GM12878 (cell line): ENCODE measurements at regions not wholly inside any gene's neighbourhood (a gene's known extent, or its start where the extent isn't known, plus 50 kb on each side); places are given as distances from the start of the nearest gene placed in this dataset.

Experiments used
- ATAC-seq: fragments of 200-7000 bp; cut with Tn5 transposase; 3 replicates; pipeline ENCODE4 v1.9.1; 2020; ENCODE audit warnings: mild to moderate bottlenecking, moderate library complexity
- BruUV-seq: library from RNA; stranded (reverse); fragments of 400-500 nt; replicated peaks from 2 replicates; lab custom pipeline; 2021; lab: Mats Ljungman, UMichigan
- CTCF ChIA-PET: fragments of 300-600 bp; sonication (Branson Sonifier 250); formaldehyde crosslinking; extraction: SDS; loops from one replicate; lab custom pipeline; 2021; ENCODE audit warnings: inconsistent platforms; lab: Yijun Ruan, JAX
- POLR2A ChIA-PET: fragments of 350-600 bp; formaldehyde crosslinking; extraction: SDS; loops from one replicate; lab custom pipeline; 2021; ENCODE audit warnings: inconsistent platforms; lab: Charles Lee
- RAD21 ChIA-PET: fragments of 300-600 bp; sonication (Branson Sonifier 250); formaldehyde crosslinking; loops from one replicate; lab custom pipeline; 2023; ENCODE audit warnings: antibody characterized with exemption; ENCODE audit not compliant: unreplicated experiment; lab: Charles Lee
- SMC1A ChIA-PET: fragments of 300-600 bp; sonication (Branson Sonifier 250); formaldehyde crosslinking; loops from one replicate; lab custom pipeline; 2023; ENCODE audit not compliant: unreplicated experiment, uncharacterized antibody; lab: Charles Lee
- DNase-seq: peaks from one replicate; pipeline ENCODE4 v3.0.0-alpha.2; 2011; ENCODE audit warnings: low read depth, low spot score
- FAIRE-seq: peaks from 3 replicates; lab custom pipeline; 2011; peaks lifted over from hg19 to GRCh38; lab: Jason Lieb, UNC
- H2AFZ ChIP-seq: 2 replicates; pipeline ENCODE4 v1.6.0; 2011; ENCODE audit warnings: low read depth, low read length, control low read depth; ENCODE audit not compliant: control insufficient read depth
- H3K27ac ChIP-seq: 2 replicates; pipeline ENCODE4 v1.5.1; 2011; ENCODE audit warnings: control low read depth; ENCODE audit not compliant: control insufficient read depth, insufficient read depth
- H3K27me3 ChIP-seq, 2 experiments: replicated peaks in 1 of 2; 2 replicates each; pipeline versions ENCODE4 v1.6.0 to v1.6.1; 2011; ENCODE audit warnings: low read length in 1 of 2; ENCODE audit not compliant: control insufficient read depth in 2 of 2, insufficient read depth in 2 of 2
- H3K36me3 ChIP-seq, 2 experiments: 2 replicates each; pipeline ENCODE4 v1.5.1; 2011; ENCODE audit warnings: low read length in 1 of 2; ENCODE audit not compliant: control insufficient read depth in 2 of 2, insufficient read depth in 2 of 2
- H3K4me1 ChIP-seq: 2 replicates; pipeline ENCODE4 v1.6.1; 2011; ENCODE audit warnings: mild to moderate bottlenecking, low read length, moderate library complexity, mixed read lengths; ENCODE audit not compliant: control insufficient read depth, insufficient read depth
- H3K4me2 ChIP-seq: 2 replicates; pipeline ENCODE4 v1.6.0; 2011; ENCODE audit warnings: control low read depth; ENCODE audit not compliant: control insufficient read depth, insufficient read depth
- H3K4me3 ChIP-seq: fragments of 200-600 bp; sonication (generic); 2 replicates; pipeline ENCODE4 v1.5.1; 2016
- H3K79me2 ChIP-seq: 2 replicates; pipeline ENCODE4 v1.6.0; 2011; ENCODE audit warnings: low read length; ENCODE audit not compliant: control insufficient read depth, insufficient read depth
- H3K9ac ChIP-seq: 2 replicates; pipeline ENCODE4 v1.8.0; 2011; ENCODE audit warnings: low read length, control low read depth, mixed read lengths; ENCODE audit not compliant: control insufficient read depth, insufficient read depth
- H3K9me3 ChIP-seq: replicated peaks from 3 replicates; pipeline ENCODE4 v1.5.1; 2011; ENCODE audit warnings: mild to moderate bottlenecking, low read length; ENCODE audit not compliant: control insufficient read depth, insufficient read depth
- H4K20me1 ChIP-seq: 2 replicates; pipeline ENCODE4 v1.6.0; 2011; ENCODE audit not compliant: control insufficient read depth, insufficient read depth
- CBFB ChIP-seq: IDR thresholded peaks from 2 replicates; pipeline ENCODE4 v1.6.1; 2016; ENCODE audit warnings: antibody characterized with exemption, low read depth
- MYB ChIP-seq: fragments of 150-350 bp; IDR thresholded peaks from 2 replicates; pipeline ENCODE4 v1.6.1; 2014; ENCODE audit warnings: mild to moderate bottlenecking, low read depth, low read length, borderline replicate concordance
- POLR2AphosphoS2 ChIP-seq: IDR thresholded peaks from 2 replicates; pipeline ENCODE4 v1.6.1; 2011; ENCODE audit warnings: low read depth, mild to moderate bottlenecking, low read length, improper control_type of control experiment, moderate library complexity
- RAD21 ChIP-seq: IDR thresholded peaks from 2 replicates; pipeline ENCODE4 v1.6.1; 2011; ENCODE audit warnings: mild to moderate bottlenecking, low read depth, low read length, moderate library complexity; ENCODE audit not compliant: insufficient read depth
- STAT1 ChIP-seq: fragments of 450-650 bp; conservative IDR thresholded peaks from 2 replicates; pipeline ENCODE4 v1.6.1; 2014; ENCODE audit warnings: antibody characterized with exemption, mild to moderate bottlenecking
- TCF12 ChIP-seq: IDR thresholded peaks from 2 replicates; pipeline ENCODE4 v1.6.1; 2011; ENCODE audit warnings: low read depth, mild to moderate bottlenecking, low read length
- WGBS: methylation state at CpG from one replicate; pipeline ENCODE4 v1.1.6; 2016; ENCODE audit warnings: low lambda C conversion rate; ENCODE audit not compliant: insufficient replicate concordance, insufficient coverage; ENCODE audit errors: missing lambda C conversion rate; 5-methylcytosine and 5-hydroxymethylcytosine counted together
- in situ Hi-C: fragments of 300-500 bp; cut with MboI; formaldehyde crosslinking; loops from 9 replicates; pipeline ENCODE4 v1.14.3; 2018; ENCODE audit warnings: mixed read lengths
- intact Hi-C: fragments of 100-400 bp; cut with micrococcal nuclease; formaldehyde crosslinking; loops from one replicate; pipeline ENCODE4 v1.14.2; 2022; ENCODE audit not compliant: unreplicated experiment

DNA sequence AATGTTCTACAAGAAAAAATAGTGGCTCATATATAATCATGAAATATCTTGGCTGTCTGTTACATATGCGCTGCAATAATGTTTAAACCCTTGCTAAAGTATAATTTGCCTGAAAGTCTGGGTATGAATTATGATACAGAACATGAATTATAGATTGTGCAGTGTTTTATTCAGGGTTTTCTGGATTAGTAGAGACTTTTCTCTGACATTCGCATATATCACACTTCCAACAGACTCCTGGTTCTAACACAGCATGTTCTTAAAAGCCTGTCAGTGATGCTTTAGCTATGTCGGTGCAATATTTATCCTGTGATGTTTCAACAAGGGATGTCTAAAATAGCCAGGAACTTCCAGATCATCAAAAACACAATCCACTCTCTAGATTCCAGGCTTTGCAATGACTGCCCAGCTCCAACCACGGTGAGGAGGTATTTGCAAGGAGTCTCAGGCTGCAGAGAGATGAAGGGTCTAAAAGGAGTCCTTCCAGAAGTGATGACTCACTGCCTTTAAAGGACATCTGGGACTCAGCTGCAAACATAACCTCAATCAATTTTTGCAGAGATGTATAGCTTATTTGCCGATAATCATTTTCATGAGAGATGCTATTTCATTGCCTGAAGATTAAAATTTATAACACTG, 69.4 kb downstream of the RWDD4 start:
- ChIA-PET CTCF (no interaction called here), RAD21 (no interaction called here), POLR2A (no interaction called here), SMC1A (no interaction called here)
- no peak for TF ChIP-seq MYB
- TF ChIP-seq CBFB, result no peak
- TF ChIP-seq TCF12, result no peak
- TF ChIP-seq RAD21, result no peak
- no peak for TF ChIP-seq STAT1
- TF ChIP-seq POLR2AphosphoS2, result no peak
- Histone ChIP-seq H3K27me3 (no peaks in the 10 kb centered on the region), H3K4me1 (no peaks in the 10 kb centered on the region), H4K20me1 (no peaks in the 10 kb centered on the region), H3K9ac (no peak overlapping the region), H2AFZ (no peak overlapping the region), H3K27ac (no peak overlapping the region), H3K36me3 (no peaks in the 10 kb centered on the region), H3K4me3 (no peak overlapping the region), H3K4me2 (no peak overlapping the region), H3K9me3 (no peaks in the 10 kb centered on the region), H3K79me2 (no peaks in the 10 kb centered on the region)
- in situ Hi-C loops (no loop called here), intact Hi-C loops (no loop called here)
- WGBS, result 44% methylated on average over 5 of the region's 5 CpGs
- DNase-seq, result no peak
- no peak for FAIRE-seq
- ATAC-seq, result no peak
- no TSS peak for BruUV-seq
